ENCODE measurements at regions not wholly inside any gene's neighbourhood (a gene's known extent, or its start where the extent isn't known, plus 50 kb on each side); places are given as distances from the start of the nearest gene placed in this dataset.
A peak's percentile ranks its signal among the peaks of the same experiment; 100 is the strongest.

GRCh38 chr4:130192787-130193186, 1096.8 kb downstream of the C4orf33 start:
- Histone ChIP-seq H2AK9ac (replicated peaks; ENCODE audit: low read depth, low read length, poor library complexity) (no peak overlapping the region), H3K27me3 (ENCODE audit: control insufficient read depth, insufficient read depth, low read length) (no peaks in the 10 kb centered on the region), H3K79me1 (ENCODE audit: low read depth in 1 of 2, low read length in 2 of 2) (no peaks in the 10 kb centered on the region), H3K9ac (ENCODE audit: low read depth, low read length) (no peak overlapping the region), H3K56ac (ENCODE audit: extremely low read depth, insufficient read depth, low read length) (no peak overlapping the region), H3K36me3 (ENCODE audit: control insufficient read depth, insufficient read depth, low read length) (no peaks in the 10 kb centered on the region), H2BK15ac (ENCODE audit: low read depth, low read length) (no peak overlapping the region), H3K23ac (ENCODE audit: low read depth, low read length) (no peak overlapping the region), H4K5ac (ENCODE audit: low read depth, low read length) (no peak overlapping the region), H2BK120ac (ENCODE audit: low read depth, low read length) (no peak overlapping the region), H2AFZ (replicated peaks; ENCODE audit: low read length, poor library complexity) (no peak overlapping the region), H4K8ac (ENCODE audit: low read depth in 2 of 2, low read length in 2 of 2) (no peak overlapping the region), H2BK5ac (ENCODE audit: low read depth, low read length, poor library complexity, severe bottlenecking) (no peak overlapping the region), H3K4me3 (ENCODE audit: insufficient read depth, low read depth, low read length) (no peak overlapping the region), H2AK5ac (ENCODE audit: low read depth, low read length) (no peak overlapping the region), H3K9me1 (ENCODE audit: insufficient read depth, low read length) (no peaks in the 10 kb centered on the region), H3K18ac (ENCODE audit: low read depth, low read length) (no peak overlapping the region), H3K4ac (ENCODE audit: low read depth, low read length) (no peak overlapping the region), H3K14ac (replicated peaks; ENCODE audit: low read depth, low read length) (no peak overlapping the region), H4K91ac (ENCODE audit: insufficient read depth, low read depth, low read length) (no peak overlapping the region), H3K4me1 (ENCODE audit: control insufficient read depth, insufficient read depth, low read length) (no peaks in the 10 kb centered on the region), H3K9me3 (ENCODE audit: control insufficient read depth, insufficient read depth, low read length) (peaks cover 6% of the 10 kb centered on the region), H4K20me1 (ENCODE audit: insufficient read depth, low read length) (no peaks in the 10 kb centered on the region), H2BK20ac (ENCODE audit: low read depth, low read length) (no peak overlapping the region), H3K4me2 (ENCODE audit: low read depth, low read length) (no peak overlapping the region), H3K27ac (ENCODE audit: insufficient read depth, low read length) (no peak overlapping the region)
- DNase-seq (no peak), ATAC-seq (ENCODE audit: low read depth) (no peak)
- in situ Hi-C loops (cut with MboI; ENCODE audit: low sequenced_read_pairs) = no loop called here
- intact Hi-C loops (cut with micrococcal nuclease) = no loop called here
- TF ChIP-seq, protein P1, sequence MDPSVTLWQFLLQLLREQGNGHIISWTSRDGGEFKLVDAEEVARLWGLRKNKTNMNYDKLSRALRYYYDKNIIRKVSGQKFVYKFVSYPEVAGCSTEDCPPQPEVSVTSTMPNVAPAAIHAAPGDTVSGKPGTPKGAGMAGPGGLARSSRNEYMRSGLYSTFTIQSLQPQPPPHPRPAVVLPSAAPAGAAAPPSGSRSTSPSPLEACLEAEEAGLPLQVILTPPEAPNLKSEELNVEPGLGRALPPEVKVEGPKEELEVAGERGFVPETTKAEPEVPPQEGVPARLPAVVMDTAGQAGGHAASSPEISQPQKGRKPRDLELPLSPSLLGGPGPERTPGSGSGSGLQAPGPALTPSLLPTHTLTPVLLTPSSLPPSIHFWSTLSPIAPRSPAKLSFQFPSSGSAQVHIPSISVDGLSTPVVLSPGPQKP (IDR thresholded peaks at IDR 0.05; ENCODE audit: borderline replicate concordance, low read depth, low read length) = no peak
- peak; percentile 87 for TF ChIP-seq MAFK (IDR thresholded peaks at IDR 0.05; ENCODE audit: low read depth, low read length)
- TF ChIP-seq CEBPB (IDR thresholded peaks at IDR 0.05; ENCODE audit: low read depth, low read length) = no peak
- ChIA-PET CTCF (no interaction called here), POLR2A (ENCODE audit: unreplicated experiment) (no interaction called here)
- dilution Hi-C loops (cut with HindIII; ENCODE audit: low sequenced_read_pairs, unreplicated experiment) = no loop called here
- no CpG with 5 or more reads among the region's 3 CpGs for WGBS, 2 experiments (ENCODE audit: extremely low coverage in 2 of 2, insufficient read length in 1 of 2)
- no TSS peak for BruUV-seq (replicated peaks)

Data from IMR-90 (cell line).